ENCODE measurements at regions not wholly inside any gene's neighbourhood (a gene's known extent, or its start where the extent isn't known, plus 50 kb on each side); places are given as distances from the start of the nearest gene placed in this dataset.

- CTCF ChIA-PET: no interaction called here
- no peak for DNase-seq (ENCODE audit: low read depth, low spot score)
- POLR2A ChIA-PET: no interaction called here
These were observed 94.7 kb upstream of the DIO3 start for GRCh38 chr14:101466456-101467180.

GRCh38 chr14:101467181-101467926 is 93.9 kb upstream of the DIO3 start:
- ChIA-PET POLR2A (no interaction called here), CTCF (no interaction called here)
- TF ChIP-seq, protein P1, sequence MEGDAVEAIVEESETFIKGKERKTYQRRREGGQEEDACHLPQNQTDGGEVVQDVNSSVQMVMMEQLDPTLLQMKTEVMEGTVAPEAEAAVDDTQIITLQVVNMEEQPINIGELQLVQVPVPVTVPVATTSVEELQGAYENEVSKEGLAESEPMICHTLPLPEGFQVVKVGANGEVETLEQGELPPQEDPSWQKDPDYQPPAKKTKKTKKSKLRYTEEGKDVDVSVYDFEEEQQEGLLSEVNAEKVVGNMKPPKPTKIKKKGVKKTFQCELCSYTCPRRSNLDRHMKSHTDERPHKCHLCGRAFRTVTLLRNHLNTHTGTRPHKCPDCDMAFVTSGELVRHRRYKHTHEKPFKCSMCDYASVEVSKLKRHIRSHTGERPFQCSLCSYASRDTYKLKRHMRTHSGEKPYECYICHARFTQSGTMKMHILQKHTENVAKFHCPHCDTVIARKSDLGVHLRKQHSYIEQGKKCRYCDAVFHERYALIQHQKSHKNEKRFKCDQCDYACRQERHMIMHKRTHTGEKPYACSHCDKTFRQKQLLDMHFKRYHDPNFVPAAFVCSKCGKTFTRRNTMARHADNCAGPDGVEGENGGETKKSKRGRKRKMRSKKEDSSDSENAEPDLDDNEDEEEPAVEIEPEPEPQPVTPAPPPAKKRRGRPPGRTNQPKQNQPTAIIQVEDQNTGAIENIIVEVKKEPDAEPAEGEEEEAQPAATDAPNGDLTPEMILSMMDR (IDR thresholded peaks at IDR 0.05; ENCODE audit: insufficient read depth, low read length, missing control alignments): no peak
- H3K4me3 ChIP-seq (ENCODE audit: low read depth, low read length): no peak overlapping the region
- DNase-seq (ENCODE audit: low read depth, low spot score): no peak

More at GRCh38 chr14:101466456-101467180, 94.7 kb upstream of the DIO3 start:
- TF ChIP-seq, protein P1 (IDR thresholded peaks at IDR 0.05; ENCODE audit: insufficient read depth, low read length, missing control alignments): no peak
- no peak overlapping the region for H3K4me3 ChIP-seq (ENCODE audit: low read depth, low read length)

DNA sequence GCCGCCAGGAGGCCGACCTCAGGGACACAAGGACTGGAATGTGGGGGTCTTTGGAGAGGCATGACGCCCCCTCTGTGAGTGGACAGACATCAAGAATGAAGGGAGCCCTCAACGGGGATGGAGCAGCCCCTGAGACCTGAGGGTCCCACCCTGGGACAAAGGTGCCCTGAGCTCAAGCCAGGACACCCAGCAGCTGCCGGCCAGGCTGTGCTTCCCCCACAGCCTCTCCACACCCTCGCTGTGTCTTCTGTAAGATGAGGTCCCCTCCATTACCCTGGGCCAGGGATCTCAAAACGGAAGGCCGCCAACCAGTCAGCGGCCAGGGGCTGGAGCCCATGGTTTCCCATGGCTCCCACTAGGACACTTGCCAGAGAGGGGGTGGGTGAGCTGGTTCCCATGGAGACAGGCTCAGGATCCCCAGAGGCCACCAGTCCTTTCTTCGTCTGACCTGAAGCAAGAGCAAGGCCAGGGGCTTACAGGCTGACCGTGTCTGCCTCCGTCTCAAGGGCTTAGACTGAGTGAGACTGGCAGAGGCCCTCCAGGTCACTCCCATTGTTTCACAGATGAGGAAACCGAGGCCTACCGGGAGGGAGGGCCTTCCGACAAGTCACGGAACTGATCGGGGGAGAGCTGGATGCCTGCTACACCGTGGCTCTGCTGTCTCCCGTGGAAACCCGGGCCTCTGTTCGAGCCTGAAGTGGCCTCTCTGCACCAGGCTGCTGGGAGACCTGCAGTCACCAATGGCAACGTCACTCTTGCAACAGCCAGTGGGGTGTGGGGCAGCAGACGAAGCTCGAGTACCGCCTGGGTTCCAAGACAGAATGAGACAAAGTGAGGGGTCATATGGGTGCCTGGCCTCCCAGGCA is 91.7 kb upstream of the DIO3 start:
- TF ChIP-seq, protein P1 (IDR thresholded peaks at IDR 0.05; ENCODE audit: insufficient read depth, low read length, missing control alignments): no peak
- DNase-seq (ENCODE audit: low read depth, low spot score): no peak
- ChIA-PET CTCF (no interaction called here), POLR2A (no interaction called here)
- H3K4me3 ChIP-seq (ENCODE audit: low read depth, low read length): no peak overlapping the region

GRCh38 chr14:101470266-101470665 is 91.0 kb upstream of the DIO3 start:
- TF ChIP-seq, protein P1 (IDR thresholded peaks at IDR 0.05; ENCODE audit: insufficient read depth, low read length, missing control alignments): no peak
- ChIA-PET CTCF (no interaction called here), POLR2A (no interaction called here)
- DNase-seq (ENCODE audit: low read depth, low spot score): no peak
- no peak overlapping the region for H3K4me3 ChIP-seq (ENCODE audit: low read depth, low read length)

GRCh38 chr14:101471723-101472517 is 89.4 kb upstream of the DIO3 start:
- H3K4me3 ChIP-seq (ENCODE audit: low read depth, low read length): no peak overlapping the region
- CTCF ChIA-PET: no interaction called here
- POLR2A ChIA-PET: no interaction called here
- TF ChIP-seq, protein P1 (IDR thresholded peaks at IDR 0.05; ENCODE audit: insufficient read depth, low read length, missing control alignments): no peak
- no peak for DNase-seq (ENCODE audit: low read depth, low spot score)

Data from AG04449 (cell line).